ENCODE measurements at regions not wholly inside any gene's neighbourhood (a gene's known extent, or its start where the extent isn't known, plus 50 kb on each side); places are given as distances from the start of the nearest gene placed in this dataset.
"Not testable (repeated sequence)": the region's sequence is repeated elsewhere in the genome, so short reads cannot be mapped to it uniquely, and the experiment has no call there.

GRCh38 chr14:85077716-85078115 is 452.2 kb upstream of the FLRT2 start:
- H3K27me3 ChIP-seq (ENCODE audit: control insufficient read depth, insufficient read depth, low read length); H3K9ac ChIP-seq (ENCODE audit: low read length); H3K4me3 ChIP-seq (ENCODE audit: low read length); H3K4me1 ChIP-seq (ENCODE audit: control insufficient read depth, insufficient read depth, low read length); H3K36me3 ChIP-seq (ENCODE audit: control insufficient read depth, insufficient read depth, low read length); H3K27ac ChIP-seq (ENCODE audit: low read depth, low read length): not testable (repeated sequence)

GRCh38 chr14:85079842-85080730 is 449.9 kb upstream of the FLRT2 start:
- Histone ChIP-seq H3K27ac (ENCODE audit: low read depth, low read length) (no peak overlapping the region), H3K27me3 (ENCODE audit: control insufficient read depth, insufficient read depth, low read length) (no peaks in the 10 kb centered on the region), H3K4me3 (ENCODE audit: low read length) (no peak overlapping the region), H3K9ac (ENCODE audit: low read length) (no peak overlapping the region), H3K4me1 (ENCODE audit: control insufficient read depth, insufficient read depth, low read length) (no peaks in the 10 kb centered on the region), H3K36me3 (ENCODE audit: control insufficient read depth, insufficient read depth, low read length) (no peaks in the 10 kb centered on the region)

- Histone ChIP-seq H3K4me1 (ENCODE audit: control insufficient read depth, insufficient read depth, low read length) (no peaks in the 10 kb centered on the region), H3K27me3 (ENCODE audit: control insufficient read depth, insufficient read depth, low read length) (no peaks in the 10 kb centered on the region), H3K36me3 (ENCODE audit: control insufficient read depth, insufficient read depth, low read length) (no peaks in the 10 kb centered on the region), H3K4me3 (ENCODE audit: low read length) (no peak overlapping the region), H3K27ac (ENCODE audit: low read depth, low read length) (no peak overlapping the region), H3K9ac (ENCODE audit: low read length) (no peak overlapping the region)
Observed at GRCh38 chr14:85084344-85084743, 445.6 kb upstream of the FLRT2 start.

- H3K27ac ChIP-seq (ENCODE audit: low read depth, low read length) = no peak overlapping the region
- no peak overlapping the region for H3K9ac ChIP-seq (ENCODE audit: low read length)
- H3K4me1 ChIP-seq (ENCODE audit: control insufficient read depth, insufficient read depth, low read length) = no peaks in the 10 kb centered on the region
- no peaks in the 10 kb centered on the region for H3K36me3 ChIP-seq (ENCODE audit: control insufficient read depth, insufficient read depth, low read length)
- H3K4me3 ChIP-seq (ENCODE audit: low read length) = no peak overlapping the region
- no peaks in the 10 kb centered on the region for H3K27me3 ChIP-seq (ENCODE audit: control insufficient read depth, insufficient read depth, low read length)
Observed at GRCh38 chr14:85085981-85086380, 444.0 kb upstream of the FLRT2 start.

- no peak overlapping the region for H3K9ac ChIP-seq (ENCODE audit: low read length)
- H3K27ac ChIP-seq (ENCODE audit: low read depth, low read length) = no peak overlapping the region
- no peaks in the 10 kb centered on the region for H3K36me3 ChIP-seq (ENCODE audit: control insufficient read depth, insufficient read depth, low read length)
- no peaks in the 10 kb centered on the region for H3K27me3 ChIP-seq (ENCODE audit: control insufficient read depth, insufficient read depth, low read length)
- H3K4me1 ChIP-seq (ENCODE audit: control insufficient read depth, insufficient read depth, low read length) = no peaks in the 10 kb centered on the region
- H3K4me3 ChIP-seq (ENCODE audit: low read length) = no peak overlapping the region
Observed at GRCh38 chr14:85087201-85087600, 442.7 kb upstream of the FLRT2 start.

- no peaks in the 10 kb centered on the region for H3K4me1 ChIP-seq (ENCODE audit: control insufficient read depth, insufficient read depth, low read length)
- no peak overlapping the region for H3K4me3 ChIP-seq (ENCODE audit: low read length)
- H3K27ac ChIP-seq (ENCODE audit: low read depth, low read length) = no peak overlapping the region
Observed at GRCh38 chr14:85088192-85088591, 441.8 kb upstream of the FLRT2 start.

GRCh38 chr14:85090681-85091080 is 439.3 kb upstream of the FLRT2 start:
- Histone ChIP-seq H3K36me3 (ENCODE audit: control insufficient read depth, insufficient read depth, low read length) (no peaks in the 10 kb centered on the region), H3K4me3 (ENCODE audit: low read length) (no peak overlapping the region), H3K27ac (ENCODE audit: low read depth, low read length) (no peak overlapping the region), H3K27me3 (ENCODE audit: control insufficient read depth, insufficient read depth, low read length) (no peaks in the 10 kb centered on the region), H3K9ac (ENCODE audit: low read length) (no peak overlapping the region), H3K4me1 (ENCODE audit: control insufficient read depth, insufficient read depth, low read length) (no peaks in the 10 kb centered on the region)

More at GRCh38 chr14:85088192-85088591, 441.8 kb upstream of the FLRT2 start:
- Histone ChIP-seq H3K27me3 (ENCODE audit: control insufficient read depth, insufficient read depth, low read length) (no peaks in the 10 kb centered on the region), H3K9ac (ENCODE audit: low read length) (no peak overlapping the region), H3K36me3 (ENCODE audit: control insufficient read depth, insufficient read depth, low read length) (no peaks in the 10 kb centered on the region)

- no peaks in the 10 kb centered on the region for H3K27me3 ChIP-seq (ENCODE audit: control insufficient read depth, insufficient read depth, low read length)
- H3K4me3 ChIP-seq (ENCODE audit: low read length) = no peak overlapping the region
- H3K27ac ChIP-seq (ENCODE audit: low read depth, low read length) = no peak overlapping the region
Observed at GRCh38 chr14:85093631-85094330, 436.2 kb upstream of the FLRT2 start.

GRCh38 chr14:85102591-85102990 is 427.4 kb upstream of the FLRT2 start:
- Histone ChIP-seq H3K27me3 (ENCODE audit: control insufficient read depth, insufficient read depth, low read length) (no peaks in the 10 kb centered on the region), H3K9ac (ENCODE audit: low read length) (no peak overlapping the region), H3K4me3 (ENCODE audit: low read length) (no peak overlapping the region), H3K4me1 (ENCODE audit: control insufficient read depth, insufficient read depth, low read length) (no peaks in the 10 kb centered on the region), H3K27ac (ENCODE audit: low read depth, low read length) (no peak overlapping the region), H3K36me3 (ENCODE audit: control insufficient read depth, insufficient read depth, low read length) (no peaks in the 10 kb centered on the region)

More at GRCh38 chr14:85093631-85094330, 436.2 kb upstream of the FLRT2 start:
- H3K36me3 ChIP-seq (ENCODE audit: control insufficient read depth, insufficient read depth, low read length) = no peaks in the 10 kb centered on the region
- no peaks in the 10 kb centered on the region for H3K4me1 ChIP-seq (ENCODE audit: control insufficient read depth, insufficient read depth, low read length)
- no peak overlapping the region for H3K9ac ChIP-seq (ENCODE audit: low read length)

GRCh38 chr14:85106506-85106905 is 423.4 kb upstream of the FLRT2 start:
- H3K27ac ChIP-seq (ENCODE audit: low read depth, low read length) = no peak overlapping the region
- no peaks in the 10 kb centered on the region for H3K4me1 ChIP-seq (ENCODE audit: control insufficient read depth, insufficient read depth, low read length)
- no peaks in the 10 kb centered on the region for H3K27me3 ChIP-seq (ENCODE audit: control insufficient read depth, insufficient read depth, low read length)
- no peak overlapping the region for H3K4me3 ChIP-seq (ENCODE audit: low read length)
- no peak overlapping the region for H3K9ac ChIP-seq (ENCODE audit: low read length)
- no peaks in the 10 kb centered on the region for H3K36me3 ChIP-seq (ENCODE audit: control insufficient read depth, insufficient read depth, low read length)

- Histone ChIP-seq H3K4me1 (ENCODE audit: control insufficient read depth, insufficient read depth, low read length) (no peaks in the 10 kb centered on the region), H3K27ac (ENCODE audit: low read depth, low read length) (no peak overlapping the region), H3K9ac (ENCODE audit: low read length) (no peak overlapping the region), H3K4me3 (ENCODE audit: low read length) (no peak overlapping the region), H3K27me3 (ENCODE audit: control insufficient read depth, insufficient read depth, low read length) (no peaks in the 10 kb centered on the region), H3K36me3 (ENCODE audit: control insufficient read depth, insufficient read depth, low read length) (no peaks in the 10 kb centered on the region)
Observed at GRCh38 chr14:85112762-85113161, 417.2 kb upstream of the FLRT2 start.

- Histone ChIP-seq H3K27me3 (ENCODE audit: control insufficient read depth, insufficient read depth, low read length) (no peaks in the 10 kb centered on the region), H3K36me3 (ENCODE audit: control insufficient read depth, insufficient read depth, low read length) (no peaks in the 10 kb centered on the region), H3K9ac (ENCODE audit: low read length) (no peak overlapping the region), H3K4me3 (ENCODE audit: low read length) (no peak overlapping the region), H3K4me1 (ENCODE audit: control insufficient read depth, insufficient read depth, low read length) (no peaks in the 10 kb centered on the region), H3K27ac (ENCODE audit: low read depth, low read length) (no peak overlapping the region)
Observed at GRCh38 chr14:85115921-85116320, 414.0 kb upstream of the FLRT2 start.

Measured in rectal smooth muscle tissue (tissue), 1 donor.